ENCODE measurements at regions not wholly inside any gene's neighbourhood (a gene's known extent, or its start where the extent isn't known, plus 50 kb on each side); places are given as distances from the start of the nearest gene placed in this dataset.

DNA sequence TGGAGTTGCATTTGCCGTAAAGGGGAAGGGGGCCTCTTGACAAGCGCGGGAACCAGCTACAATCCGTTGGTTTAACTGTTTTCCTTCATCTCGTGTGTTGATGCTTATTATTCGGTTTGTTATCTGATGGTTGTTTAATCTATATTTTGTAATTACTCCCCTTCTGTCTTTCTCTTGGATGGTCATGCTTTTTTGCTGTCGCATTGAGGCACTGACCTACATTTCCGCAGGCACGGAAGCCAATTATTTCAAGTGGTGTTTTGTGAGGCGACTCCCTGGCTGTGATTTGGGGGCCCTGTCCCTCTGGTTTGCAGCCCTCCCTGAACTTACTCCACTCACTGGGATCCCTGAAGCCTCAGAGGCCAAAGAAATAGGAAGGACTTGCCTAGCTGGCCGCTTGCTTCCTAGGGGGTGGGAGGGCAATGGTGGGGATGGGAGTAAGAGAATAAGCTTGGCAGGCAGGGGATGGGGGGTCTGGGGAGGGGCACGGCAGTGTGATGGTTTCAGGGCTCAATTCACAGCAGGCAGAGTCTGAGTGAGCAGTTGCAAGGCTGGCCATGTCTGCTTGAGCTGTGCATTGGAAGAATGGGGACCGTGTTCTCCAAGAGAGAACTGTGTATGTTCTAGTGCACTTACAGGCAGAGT is 165.8 kb upstream of the B3GAT1 start (continued):
- TF ChIP-seq, protein P1, sequence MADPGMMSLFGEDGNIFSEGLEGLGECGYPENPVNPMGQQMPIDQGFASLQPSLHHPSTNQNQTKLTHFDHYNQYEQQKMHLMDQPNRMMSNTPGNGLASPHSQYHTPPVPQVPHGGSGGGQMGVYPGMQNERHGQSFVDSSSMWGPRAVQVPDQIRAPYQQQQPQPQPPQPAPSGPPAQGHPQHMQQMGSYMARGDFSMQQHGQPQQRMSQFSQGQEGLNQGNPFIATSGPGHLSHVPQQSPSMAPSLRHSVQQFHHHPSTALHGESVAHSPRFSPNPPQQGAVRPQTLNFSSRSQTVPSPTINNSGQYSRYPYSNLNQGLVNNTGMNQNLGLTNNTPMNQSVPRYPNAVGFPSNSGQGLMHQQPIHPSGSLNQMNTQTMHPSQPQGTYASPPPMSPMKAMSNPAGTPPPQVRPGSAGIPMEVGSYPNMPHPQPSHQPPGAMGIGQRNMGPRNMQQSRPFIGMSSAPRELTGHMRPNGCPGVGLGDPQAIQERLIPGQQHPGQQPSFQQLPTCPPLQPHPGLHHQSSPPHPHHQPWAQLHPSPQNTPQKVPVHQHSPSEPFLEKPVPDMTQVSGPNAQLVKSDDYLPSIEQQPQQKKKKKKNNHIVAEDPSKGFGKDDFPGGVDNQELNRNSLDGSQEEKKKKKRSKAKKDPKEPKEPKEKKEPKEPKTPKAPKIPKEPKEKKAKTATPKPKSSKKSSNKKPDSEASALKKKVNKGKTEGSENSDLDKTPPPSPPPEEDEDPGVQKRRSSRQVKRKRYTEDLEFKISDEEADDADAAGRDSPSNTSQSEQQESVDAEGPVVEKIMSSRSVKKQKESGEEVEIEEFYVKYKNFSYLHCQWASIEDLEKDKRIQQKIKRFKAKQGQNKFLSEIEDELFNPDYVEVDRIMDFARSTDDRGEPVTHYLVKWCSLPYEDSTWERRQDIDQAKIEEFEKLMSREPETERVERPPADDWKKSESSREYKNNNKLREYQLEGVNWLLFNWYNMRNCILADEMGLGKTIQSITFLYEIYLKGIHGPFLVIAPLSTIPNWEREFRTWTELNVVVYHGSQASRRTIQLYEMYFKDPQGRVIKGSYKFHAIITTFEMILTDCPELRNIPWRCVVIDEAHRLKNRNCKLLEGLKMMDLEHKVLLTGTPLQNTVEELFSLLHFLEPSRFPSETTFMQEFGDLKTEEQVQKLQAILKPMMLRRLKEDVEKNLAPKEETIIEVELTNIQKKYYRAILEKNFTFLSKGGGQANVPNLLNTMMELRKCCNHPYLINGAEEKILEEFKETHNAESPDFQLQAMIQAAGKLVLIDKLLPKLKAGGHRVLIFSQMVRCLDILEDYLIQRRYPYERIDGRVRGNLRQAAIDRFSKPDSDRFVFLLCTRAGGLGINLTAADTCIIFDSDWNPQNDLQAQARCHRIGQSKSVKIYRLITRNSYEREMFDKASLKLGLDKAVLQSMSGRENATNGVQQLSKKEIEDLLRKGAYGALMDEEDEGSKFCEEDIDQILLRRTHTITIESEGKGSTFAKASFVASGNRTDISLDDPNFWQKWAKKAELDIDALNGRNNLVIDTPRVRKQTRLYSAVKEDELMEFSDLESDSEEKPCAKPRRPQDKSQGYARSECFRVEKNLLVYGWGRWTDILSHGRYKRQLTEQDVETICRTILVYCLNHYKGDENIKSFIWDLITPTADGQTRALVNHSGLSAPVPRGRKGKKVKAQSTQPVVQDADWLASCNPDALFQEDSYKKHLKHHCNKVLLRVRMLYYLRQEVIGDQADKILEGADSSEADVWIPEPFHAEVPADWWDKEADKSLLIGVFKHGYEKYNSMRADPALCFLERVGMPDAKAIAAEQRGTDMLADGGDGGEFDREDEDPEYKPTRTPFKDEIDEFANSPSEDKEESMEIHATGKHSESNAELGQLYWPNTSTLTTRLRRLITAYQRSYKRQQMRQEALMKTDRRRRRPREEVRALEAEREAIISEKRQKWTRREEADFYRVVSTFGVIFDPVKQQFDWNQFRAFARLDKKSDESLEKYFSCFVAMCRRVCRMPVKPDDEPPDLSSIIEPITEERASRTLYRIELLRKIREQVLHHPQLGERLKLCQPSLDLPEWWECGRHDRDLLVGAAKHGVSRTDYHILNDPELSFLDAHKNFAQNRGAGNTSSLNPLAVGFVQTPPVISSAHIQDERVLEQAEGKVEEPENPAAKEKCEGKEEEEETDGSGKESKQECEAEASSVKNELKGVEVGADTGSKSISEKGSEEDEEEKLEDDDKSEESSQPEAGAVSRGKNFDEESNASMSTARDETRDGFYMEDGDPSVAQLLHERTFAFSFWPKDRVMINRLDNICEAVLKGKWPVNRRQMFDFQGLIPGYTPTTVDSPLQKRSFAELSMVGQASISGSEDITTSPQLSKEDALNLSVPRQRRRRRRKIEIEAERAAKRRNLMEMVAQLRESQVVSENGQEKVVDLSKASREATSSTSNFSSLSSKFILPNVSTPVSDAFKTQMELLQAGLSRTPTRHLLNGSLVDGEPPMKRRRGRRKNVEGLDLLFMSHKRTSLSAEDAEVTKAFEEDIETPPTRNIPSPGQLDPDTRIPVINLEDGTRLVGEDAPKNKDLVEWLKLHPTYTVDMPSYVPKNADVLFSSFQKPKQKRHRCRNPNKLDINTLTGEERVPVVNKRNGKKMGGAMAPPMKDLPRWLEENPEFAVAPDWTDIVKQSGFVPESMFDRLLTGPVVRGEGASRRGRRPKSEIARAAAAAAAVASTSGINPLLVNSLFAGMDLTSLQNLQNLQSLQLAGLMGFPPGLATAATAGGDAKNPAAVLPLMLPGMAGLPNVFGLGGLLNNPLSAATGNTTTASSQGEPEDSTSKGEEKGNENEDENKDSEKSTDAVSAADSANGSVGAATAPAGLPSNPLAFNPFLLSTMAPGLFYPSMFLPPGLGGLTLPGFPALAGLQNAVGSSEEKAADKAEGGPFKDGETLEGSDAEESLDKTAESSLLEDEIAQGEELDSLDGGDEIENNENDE (IDR thresholded peaks at IDR 0.05; ENCODE audit: insufficient replicate concordance, low read length): no peak
- TF ChIP-seq SP2 (IDR thresholded peaks at IDR 0.05; ENCODE audit: low read length): no peak
- no peak for TF ChIP-seq CBX8 (IDR thresholded peaks at IDR 0.05; ENCODE audit: borderline replicate concordance, low read depth, low read length)
- TF ChIP-seq RFX5 (IDR thresholded peaks at IDR 0.05; ENCODE audit: borderline replicate concordance, low read depth, low read length): no peak
- no peak for TF ChIP-seq EP300 (IDR thresholded peaks at IDR 0.05; ENCODE audit: borderline replicate concordance in 1 of 2, low read depth in 2 of 2, low read length in 2 of 2)
- TF ChIP-seq PHF8 (conservative IDR thresholded peaks at IDR 0.05; ENCODE audit: low read depth, low read length): no peak
- TF ChIP-seq BCL11A (IDR thresholded peaks at IDR 0.05; ENCODE audit: low read depth in 2 of 2, low read length in 2 of 2): no peak
- TF ChIP-seq CEBPB (IDR thresholded peaks at IDR 0.05; ENCODE audit: low read depth, low read length): no peak
- TF ChIP-seq RNF2 (IDR thresholded peaks at IDR 0.05; ENCODE audit: borderline replicate concordance, low read depth, low read length, missing control alignments, poor library complexity, severe bottlenecking): no peak
